Endothelial cell of umbilical vein (primary cell): ENCODE measurements at regions not wholly inside any gene's neighbourhood (a gene's known extent, or its start where the extent isn't known, plus 50 kb on each side); places are given as distances from the start of the nearest gene placed in this dataset.

ENCODE experiments used
- BruUV-seq: library from RNA; stranded (reverse); fragments of 400-500 nt; replicated peaks from 2 replicates; lab custom pipeline; 2021; lab: Mats Ljungman, UMichigan
- CTCF ChIA-PET: fragments of 300-600, 350-600 bp; sonication (Branson Sonifier 250); formaldehyde crosslinking; loops from one replicate; lab custom pipeline; 2021; ENCODE audit warnings: antibody characterized with exemption, inconsistent platforms; lab: Charles Lee
- POLR2A ChIA-PET: fragments of 300-600, 350-600 bp; sonication (Branson Sonifier 250); formaldehyde crosslinking; loops from one replicate; lab custom pipeline; 2021; ENCODE audit warnings: antibody characterized with exemption, inconsistent platforms; lab: Charles Lee
- DNase-seq: peaks from one replicate; pipeline ENCODE4 v3.0.0-alpha.2; 2011; ENCODE audit warnings: low read depth, low spot score
- FAIRE-seq: peaks from 2 replicates; lab custom pipeline; 2011; peaks lifted over from hg19 to GRCh38; lab: Jason Lieb, UNC
- H2AFZ ChIP-seq: 2 replicates; pipeline ENCODE4 v1.6.0; 2012; ENCODE audit warnings: low read depth, low read length, control low read depth, inconsistent platforms
- H3K27ac ChIP-seq: 2 replicates; pipeline ENCODE4 v1.5.1; 2011; ENCODE audit warnings: low read depth, mild to moderate bottlenecking, control low read depth, low read length, moderate library complexity; ENCODE audit not compliant: insufficient read depth
- H3K27me3 ChIP-seq, 2 experiments: 2 replicates each; pipeline versions ENCODE4 v1.6.0 to v1.6.1; 2011; ENCODE audit warnings: low read length in 2 of 2, mixed read lengths in 1 of 2; ENCODE audit not compliant: control insufficient read depth in 2 of 2, insufficient read depth in 2 of 2
- H3K36me3 ChIP-seq, 2 experiments: 2 replicates in 1 of 2; 3 replicates in 1 of 2; pipeline ENCODE4 v1.5.1; 2011; ENCODE audit warnings: low read length in 2 of 2, mild to moderate bottlenecking in 1 of 2, moderate library complexity in 1 of 2; ENCODE audit not compliant: control insufficient read depth in 2 of 2, insufficient read depth in 2 of 2; ENCODE audit errors: extremely low read depth in 1 of 2
- H3K4me1 ChIP-seq: 3 replicates; pipeline ENCODE4 v1.5.1; 2011; ENCODE audit warnings: mild to moderate bottlenecking, low read length; ENCODE audit not compliant: control insufficient read depth, insufficient read depth; ENCODE audit errors: extremely low read depth
- H3K4me2 ChIP-seq: 2 replicates; pipeline ENCODE4 v1.6.1; 2011; ENCODE audit warnings: low read length, control low read depth, mixed read lengths; ENCODE audit not compliant: insufficient read depth
- H3K4me3 ChIP-seq, 3 experiments: fragments of 200-600 bp in 1 of 3; sonication (generic), shearing (Covaris generic) in 1 of 3; replicated peaks in 1 of 3; 2 replicates each; pipeline ENCODE4 v1.5.1; 2011 to 2016; ENCODE audit warnings: control low read depth in 3 of 3, low read length in 3 of 3, mild to moderate bottlenecking in 2 of 3, inconsistent platforms in 1 of 3, low read depth in 1 of 3, moderate library complexity in 1 of 3; ENCODE audit not compliant: insufficient read depth in 1 of 3
- H3K79me2 ChIP-seq: 2 replicates; pipeline ENCODE4 v1.6.0; 2012; ENCODE audit warnings: low read length, inconsistent platforms; ENCODE audit not compliant: control insufficient read depth, insufficient read depth
- H3K9ac ChIP-seq: replicated peaks from 2 replicates; pipeline ENCODE3; 2011; ENCODE audit warnings: low read length, control low read depth; ENCODE audit not compliant: insufficient read depth; ENCODE audit errors: extremely low read depth
- H3K9me1 ChIP-seq: replicated peaks from 3 replicates; pipeline ENCODE4 v1.6.0; 2011; ENCODE audit warnings: mild to moderate bottlenecking, low read length; ENCODE audit not compliant: control insufficient read depth, insufficient read depth; ENCODE audit errors: extremely low read depth
- H3K9me3 ChIP-seq: replicated peaks from 2 replicates; pipeline ENCODE4 v1.5.1; 2012; ENCODE audit warnings: low read length, inconsistent platforms; ENCODE audit not compliant: control insufficient read depth, insufficient read depth
- H4K20me1 ChIP-seq: replicated peaks from 2 replicates; pipeline ENCODE3; 2011; ENCODE audit warnings: mild to moderate bottlenecking, low read length; ENCODE audit not compliant: control insufficient read depth, insufficient read depth; ENCODE audit errors: extremely low read depth
- CTCF ChIP-seq, 2 donors: IDR thresholded peaks; 1 replicate in 1 of 2; 2 replicates in 1 of 2; pipeline ENCODE4 v1.5.1; 2011; ENCODE audit warnings: low read length in 2 of 2, mild to moderate bottlenecking in 2 of 2, moderate library complexity in 2 of 2, control low read depth in 1 of 2, inconsistent platforms in 1 of 2, low read depth in 1 of 2; ENCODE audit not compliant: insufficient read depth in 1 of 2; ENCODE audit errors: extremely low read depth in 1 of 2
- EZH2 ChIP-seq: IDR thresholded peaks from 2 replicates; pipeline ENCODE4 v1.6.1; 2012; ENCODE audit warnings: borderline replicate concordance, low read depth, mild to moderate bottlenecking, moderate library complexity, low read length, inconsistent platforms; ENCODE audit not compliant: severe bottlenecking
- FOS ChIP-seq: IDR thresholded peaks from 2 replicates; pipeline ENCODE4 v1.6.1; 2011; ENCODE audit warnings: mild to moderate bottlenecking, low read length, moderate library complexity, borderline replicate concordance; ENCODE audit not compliant: insufficient read depth
- JUN ChIP-seq: IDR thresholded peaks from 2 replicates; pipeline ENCODE4 v1.6.1; 2011; ENCODE audit warnings: borderline replicate concordance, low read depth; ENCODE audit not compliant: insufficient read length, insufficient read depth
- MYC ChIP-seq: IDR thresholded peaks from one replicate; pipeline ENCODE4 v1.6.1; 2011; ENCODE audit warnings: mild to moderate bottlenecking, low read depth, low read length
- POLR2A ChIP-seq: IDR thresholded peaks from 2 replicates; pipeline ENCODE4 v1.6.1; 2012; ENCODE audit warnings: low read depth, mild to moderate bottlenecking, control low read depth, low read length
- POLR2AphosphoS5 ChIP-seq: IDR thresholded peaks from 2 replicates; pipeline ENCODE4 v1.6.1; 2012; ENCODE audit warnings: low read depth, mild to moderate bottlenecking, control low read depth, low read length, moderate library complexity; ENCODE audit not compliant: insufficient read depth
- dilution Hi-C: fragments of 300-500 bp; cut with MboI; formaldehyde crosslinking; loops from one replicate; pipeline ENCODE4 v1.15.0; 2019; ENCODE audit warnings: low sequenced_read_pairs; ENCODE audit not compliant: extremely low pct_ligation_motif_present
- intact Hi-C: fragments of 100-400 bp; cut with micrococcal nuclease; formaldehyde crosslinking; loops from one replicate; pipeline ENCODE4 v1.10.0; 2022
- TF ChIP-seq, protein P1 (sequence below): IDR thresholded peaks from 2 replicates; pipeline ENCODE4 v1.6.1; 2011; ENCODE audit not compliant: insufficient read depth, insufficient read length

- no TSS peak for BruUV-seq
- TF ChIP-seq, protein P1, sequence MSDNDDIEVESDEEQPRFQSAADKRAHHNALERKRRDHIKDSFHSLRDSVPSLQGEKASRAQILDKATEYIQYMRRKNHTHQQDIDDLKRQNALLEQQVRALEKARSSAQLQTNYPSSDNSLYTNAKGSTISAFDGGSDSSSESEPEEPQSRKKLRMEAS: no peak
- TF ChIP-seq EZH2: no peak
- no peak for TF ChIP-seq POLR2A
- no peak for TF ChIP-seq JUN
- no peak for TF ChIP-seq POLR2AphosphoS5
- TF ChIP-seq FOS: no peak
- TF ChIP-seq MYC: no peak
- TF ChIP-seq CTCF (IDR thresholded peaks at IDR 0.05; ENCODE audit: extremely low read depth in 1 of 2, insufficient read depth in 1 of 2, low read depth in 1 of 2, low read length in 2 of 2): no peak
- Histone ChIP-seq H3K9me3 (peaks cover 4% of the 10 kb centered on the region), H4K20me1 (no peaks in the 10 kb centered on the region), H3K36me3 (no peaks in the 10 kb centered on the region), H2AFZ (no peak overlapping the region), H3K79me2 (no peaks in the 10 kb centered on the region), H3K27ac (no peak overlapping the region), H3K4me2 (no peak overlapping the region), H3K9me1 (no peaks in the 10 kb centered on the region), H3K27me3 (no peaks in the 10 kb centered on the region), H3K9ac (no peak overlapping the region), H3K4me1 (no peaks in the 10 kb centered on the region), H3K4me3 (no peak overlapping the region)
- intact Hi-C loops (no loop called here), dilution Hi-C loops (no loop called here)
- CTCF ChIA-PET: no interaction called here
- DNase-seq (no peak), FAIRE-seq (no peak)
- POLR2A ChIA-PET: no interaction called here
Measured at GRCh38 chr4:175419236-175419718, 392.8 kb downstream of the GPM6A start.
